Glomerular visceral epithelial cell (primary cell): ENCODE measurements at regions not wholly inside any gene's neighbourhood (a gene's known extent, or its start where the extent isn't known, plus 50 kb on each side); places are given as distances from the start of the nearest gene placed in this dataset.

ENCODE experiments used
- DNase-seq: peaks from one replicate; pipeline ENCODE4 v3.0.0-alpha.2; 2016; ENCODE audit errors: extremely low spot score

GRCh38 chr2:134200036-134200618 is 53.7 kb upstream of the MGAT5 start:
- DNase-seq: peak; percentile 39

- DNase-seq: no peak
Observed at GRCh38 chr2:134201533-134201932, 52.3 kb upstream of the MGAT5 start.

DNA sequence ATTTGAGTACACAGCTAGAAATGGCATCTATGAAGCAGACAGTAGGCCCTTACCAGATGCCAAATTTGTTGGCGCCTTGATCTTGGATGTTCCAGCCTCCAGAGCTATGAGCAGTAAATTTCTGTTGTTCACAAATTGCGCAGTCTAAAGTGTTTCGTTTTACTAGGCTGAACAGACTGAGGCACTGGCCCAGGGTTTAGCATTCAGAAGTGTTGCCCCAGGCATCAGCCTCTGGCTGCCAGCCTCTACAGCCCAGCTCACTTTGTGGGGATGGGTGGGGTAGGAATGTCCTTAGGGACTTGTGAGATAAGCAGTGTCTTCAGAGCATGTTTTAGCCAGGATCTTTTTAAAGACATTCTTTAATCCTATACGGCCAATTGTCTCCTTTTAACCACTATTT is 51.5 kb upstream of the MGAT5 start:
- no peak for DNase-seq

- no peak for DNase-seq
Observed at GRCh38 chr2:134203175-134203574, 50.7 kb upstream of the MGAT5 start.
